Thymus (tissue), 11 donors: ENCODE measurements at regions not wholly inside any gene's neighbourhood (a gene's known extent, or its start where the extent isn't known, plus 50 kb on each side); places are given as distances from the start of the nearest gene placed in this dataset.

Source experiments
- DNase-seq, 9 donors: peaks; one replicate each; pipeline ENCODE4 v3.0.0-alpha.2; 2013; ENCODE audit warnings: low spot score in 9 of 9, low read depth in 6 of 9, missing footprints in 1 of 9
- H3K27ac ChIP-seq, 2 donors: one replicate each; pipeline ENCODE4 v1.5.1; 2013; ENCODE audit warnings: control low read depth in 1 of 2, low read depth in 1 of 2, low read length in 1 of 2, mild to moderate bottlenecking in 1 of 2, moderate library complexity in 1 of 2
- H3K27me3 ChIP-seq, 2 donors: one replicate each; pipeline ENCODE4 v1.5.1; 2013; ENCODE audit warnings: low read length in 1 of 2; ENCODE audit not compliant: control insufficient read depth in 2 of 2, insufficient read depth in 1 of 2
- H3K36me3 ChIP-seq, 2 donors: one replicate each; pipeline ENCODE4 v1.5.1; 2013; ENCODE audit warnings: low read length in 1 of 2, mild to moderate bottlenecking in 1 of 2, moderate library complexity in 1 of 2; ENCODE audit not compliant: control insufficient read depth in 2 of 2, insufficient read depth in 2 of 2
- H3K4me1 ChIP-seq, 2 donors: one replicate each; pipeline ENCODE4 v1.5.1; 2013; ENCODE audit warnings: low read length in 2 of 2; ENCODE audit not compliant: control insufficient read depth in 2 of 2, insufficient read depth in 2 of 2
- H3K4me3 ChIP-seq, 2 donors: one replicate each; pipeline ENCODE4 v1.5.1; 2013; ENCODE audit warnings: low read length in 2 of 2, control low read depth in 1 of 2, mild to moderate bottlenecking in 1 of 2
- H3K9me3 ChIP-seq, 2 donors: one replicate each; pipeline ENCODE4 v1.5.1; 2013; ENCODE audit warnings: low read length in 1 of 2, mild to moderate bottlenecking in 1 of 2; ENCODE audit not compliant: control insufficient read depth in 2 of 2, insufficient read depth in 1 of 2
- WGBS: extraction: QIAGEN DNeasy Blood & Tissue Kit; methylation state at CpG from one replicate; pipeline ENCODE4 v1.1.7; 2013; 5-methylcytosine and 5-hydroxymethylcytosine counted together
- donor health status: healthy.

- WGBS: 94% methylated on average over 7 of the region's 7 CpGs
- no peak overlapping the region for H3K27ac ChIP-seq
- DNase-seq: no peak
These were observed 425.3 kb upstream of the FBXO33 start for GRCh38 chr14:39857376-39858055.

GRCh38 chr14:39853441-39853840, 421.2 kb upstream of the FBXO33 start:
- no peaks in the 10 kb centered on the region for H3K4me1 ChIP-seq
- H3K4me3 ChIP-seq: no peak overlapping the region
- DNase-seq: no peak
- H3K9me3 ChIP-seq: no peaks in the 10 kb centered on the region
- WGBS: 93% methylated on average over 1 of the region's 1 CpG
- H3K27ac ChIP-seq: no peak overlapping the region
- no peaks in the 10 kb centered on the region for H3K36me3 ChIP-seq
- no peaks in the 10 kb centered on the region for H3K27me3 ChIP-seq

More at GRCh38 chr14:39857376-39858055, 425.3 kb upstream of the FBXO33 start:
- H3K4me3 ChIP-seq: no peak overlapping the region
- H3K4me1 ChIP-seq: no peaks in the 10 kb centered on the region
- no peaks in the 10 kb centered on the region for H3K36me3 ChIP-seq
- H3K9me3 ChIP-seq: no peaks in the 10 kb centered on the region
- no peaks in the 10 kb centered on the region for H3K27me3 ChIP-seq

- Histone ChIP-seq H3K4me3 (no peak overlapping the region), H3K4me1 (no peaks in the 10 kb centered on the region), H3K9me3 (no peaks in the 10 kb centered on the region), H3K27ac (no peak overlapping the region), H3K27me3 (no peaks in the 10 kb centered on the region), H3K36me3 (no peaks in the 10 kb centered on the region)
- no peak for DNase-seq
- 76% methylated on average over 1 of the region's 1 CpG for WGBS
These were observed 419.0 kb upstream of the FBXO33 start for GRCh38 chr14:39851202-39851601.

- no peak for DNase-seq
- Histone ChIP-seq H3K9me3 (no peaks in the 10 kb centered on the region), H3K27me3 (no peaks in the 10 kb centered on the region), H3K36me3 (no peaks in the 10 kb centered on the region), H3K27ac (no peak overlapping the region), H3K4me3 (no peak overlapping the region), H3K4me1 (no peaks in the 10 kb centered on the region)
- 93% methylated on average over 5 of the region's 5 CpGs for WGBS
These were observed 415.6 kb upstream of the FBXO33 start for GRCh38 chr14:39847852-39848251.

- H3K36me3 ChIP-seq: no peaks in the 10 kb centered on the region
- DNase-seq: no peak
- H3K4me3 ChIP-seq: no peak overlapping the region
- H3K9me3 ChIP-seq: no peaks in the 10 kb centered on the region
- H3K27me3 ChIP-seq: no peaks in the 10 kb centered on the region
- no peak overlapping the region for H3K27ac ChIP-seq
- H3K4me1 ChIP-seq: no peaks in the 10 kb centered on the region
These were observed 415.0 kb upstream of the FBXO33 start for GRCh38 chr14:39847194-39847593.

GRCh38 chr14:39843881-39844280, 411.6 kb upstream of the FBXO33 start:
- H3K4me1 ChIP-seq: no peaks in the 10 kb centered on the region
- no peaks in the 10 kb centered on the region for H3K36me3 ChIP-seq
- 92% methylated on average over 5 of the region's 5 CpGs for WGBS
- H3K9me3 ChIP-seq: no peaks in the 10 kb centered on the region
- DNase-seq: no peak
- no peak overlapping the region for H3K4me3 ChIP-seq
- no peak overlapping the region for H3K27ac ChIP-seq
- no peaks in the 10 kb centered on the region for H3K27me3 ChIP-seq

GRCh38 chr14:39841088-39841487, 408.9 kb upstream of the FBXO33 start:
- Histone ChIP-seq H3K27me3 (no peaks in the 10 kb centered on the region), H3K36me3 (no peaks in the 10 kb centered on the region), H3K27ac (no peak overlapping the region), H3K9me3 (no peaks in the 10 kb centered on the region), H3K4me1 (no peaks in the 10 kb centered on the region), H3K4me3 (no peak overlapping the region)
- no peak for DNase-seq

- DNase-seq: no peak
- H3K27ac ChIP-seq: no peak overlapping the region
- H3K4me1 ChIP-seq: no peaks in the 10 kb centered on the region
- H3K4me3 ChIP-seq: no peak overlapping the region
- 81% methylated on average over 2 of the region's 2 CpGs for WGBS
- no peaks in the 10 kb centered on the region for H3K9me3 ChIP-seq
- H3K27me3 ChIP-seq: no peaks in the 10 kb centered on the region
- no peaks in the 10 kb centered on the region for H3K36me3 ChIP-seq
These were observed 395.8 kb upstream of the FBXO33 start for GRCh38 chr14:39827901-39828655.

GRCh38 chr14:39812532-39813320, 380.5 kb upstream of the FBXO33 start:
- no peaks in the 10 kb centered on the region for H3K9me3 ChIP-seq
- no peak overlapping the region for H3K27ac ChIP-seq
- 87% methylated on average over 3 of the region's 3 CpGs for WGBS
- no peak overlapping the region for H3K4me3 ChIP-seq
- no peaks in the 10 kb centered on the region for H3K4me1 ChIP-seq
- no peak for DNase-seq
- H3K36me3 ChIP-seq: no peaks in the 10 kb centered on the region
- H3K27me3 ChIP-seq: no peaks in the 10 kb centered on the region
